Activated B cell treated with CpG ODN at 0.5 μM for 24 hours (primary cell): ENCODE measurements at regions not wholly inside any gene's neighbourhood (a gene's known extent, or its start where the extent isn't known, plus 50 kb on each side); places are given as distances from the start of the nearest gene placed in this dataset.

Source experiments
- ATAC-seq: fragments of 200-7000 bp; cut with Tn5 transposase; one replicate; pipeline ENCODE4 v1.10.0; 2021; ENCODE audit warnings: low read depth, mild to moderate bottlenecking, moderate library complexity
- CTCF ChIA-PET: fragments of 350-600 bp; sonication (Branson Sonifier 250); formaldehyde crosslinking; loops from one replicate; lab custom pipeline; 2021; ENCODE audit warnings: antibody characterized with exemption; lab: Charles Lee
- POLR2A ChIA-PET: fragments of 350-600 bp; sonication (Branson Sonifier 250); formaldehyde crosslinking; loops from one replicate; lab custom pipeline; 2021; ENCODE audit warnings: antibody characterized with exemption; lab: Charles Lee
- DNase-seq: peaks from one replicate; pipeline ENCODE4 v3.0.0; 2022
- H3K27ac Mint-ChIP-seq: one replicate; pipeline ENCODE4 v1.8.0; 2020; ENCODE audit warnings: mixed read lengths
- H3K27me3 Mint-ChIP-seq: one replicate; pipeline ENCODE4 v1.8.0; 2021; ENCODE audit warnings: mixed read lengths
- H3K36me3 Mint-ChIP-seq: one replicate; pipeline ENCODE4 v1.8.0; 2021; ENCODE audit warnings: low read depth, mixed read lengths
- H3K4me1 Mint-ChIP-seq: one replicate; pipeline ENCODE4 v1.8.0; 2021; ENCODE audit warnings: mixed read lengths
- H3K4me3 Mint-ChIP-seq: one replicate; pipeline ENCODE4 v1.8.0; 2020; ENCODE audit warnings: mild to moderate bottlenecking, mixed read lengths
- H3K9me3 Mint-ChIP-seq: one replicate; pipeline ENCODE4 v1.8.0; 2020; ENCODE audit warnings: mixed read lengths
- intact Hi-C: fragments of 100-400 bp; cut with micrococcal nuclease; formaldehyde crosslinking; loops from one replicate; pipeline ENCODE4 v1.15.1; 2024
- TF ChIP-seq, protein P1 (sequence below): fragments of 200-600 bp; IDR thresholded peaks from one replicate; pipeline ENCODE4 v1.8.0; 2022; ENCODE audit warnings: antibody characterized with exemption, mild to moderate bottlenecking

- intact Hi-C loops: no loop called here
- CTCF ChIA-PET: no interaction called here
Observed at GRCh38 chr6:71531006-71531405, 242.4 kb downstream of the OGFRL1 start.

GRCh38 chr6:71531841-71532240 is 243.2 kb downstream of the OGFRL1 start:
- no peaks in the 10 kb centered on the region for H3K9me3 Mint-ChIP-seq
- H3K4me3 Mint-ChIP-seq: no peak overlapping the region
- peaks cover 3% of the 10 kb centered on the region for H3K27me3 Mint-ChIP-seq
- intact Hi-C loops: no loop called here
- CTCF ChIA-PET: interaction anchor here (1.4 kb wide), 1 partner anchor 554 kb away, joined by 3 read pairs; no protein-coding TSS in a partner anchor
- H3K36me3 Mint-ChIP-seq: no peaks in the 10 kb centered on the region
- ATAC-seq (no peak), DNase-seq (no peak)
- H3K4me1 Mint-ChIP-seq: no peaks in the 10 kb centered on the region
- POLR2A ChIA-PET: no interaction called here
- TF ChIP-seq, protein P1, sequence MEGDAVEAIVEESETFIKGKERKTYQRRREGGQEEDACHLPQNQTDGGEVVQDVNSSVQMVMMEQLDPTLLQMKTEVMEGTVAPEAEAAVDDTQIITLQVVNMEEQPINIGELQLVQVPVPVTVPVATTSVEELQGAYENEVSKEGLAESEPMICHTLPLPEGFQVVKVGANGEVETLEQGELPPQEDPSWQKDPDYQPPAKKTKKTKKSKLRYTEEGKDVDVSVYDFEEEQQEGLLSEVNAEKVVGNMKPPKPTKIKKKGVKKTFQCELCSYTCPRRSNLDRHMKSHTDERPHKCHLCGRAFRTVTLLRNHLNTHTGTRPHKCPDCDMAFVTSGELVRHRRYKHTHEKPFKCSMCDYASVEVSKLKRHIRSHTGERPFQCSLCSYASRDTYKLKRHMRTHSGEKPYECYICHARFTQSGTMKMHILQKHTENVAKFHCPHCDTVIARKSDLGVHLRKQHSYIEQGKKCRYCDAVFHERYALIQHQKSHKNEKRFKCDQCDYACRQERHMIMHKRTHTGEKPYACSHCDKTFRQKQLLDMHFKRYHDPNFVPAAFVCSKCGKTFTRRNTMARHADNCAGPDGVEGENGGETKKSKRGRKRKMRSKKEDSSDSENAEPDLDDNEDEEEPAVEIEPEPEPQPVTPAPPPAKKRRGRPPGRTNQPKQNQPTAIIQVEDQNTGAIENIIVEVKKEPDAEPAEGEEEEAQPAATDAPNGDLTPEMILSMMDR: no peak
- H3K27ac Mint-ChIP-seq: no peak overlapping the region

More at GRCh38 chr6:71531006-71531405, 242.4 kb downstream of the OGFRL1 start:
- POLR2A ChIA-PET: no interaction called here
- TF ChIP-seq, protein P1: no peak
- H3K27me3 Mint-ChIP-seq: peaks cover 5% of the 10 kb centered on the region
- no peak overlapping the region for H3K27ac Mint-ChIP-seq
- ATAC-seq (no peak), DNase-seq (no peak)
- H3K4me1 Mint-ChIP-seq: no peaks in the 10 kb centered on the region
- no peak overlapping the region for H3K4me3 Mint-ChIP-seq
- H3K36me3 Mint-ChIP-seq: no peaks in the 10 kb centered on the region
- no peaks in the 10 kb centered on the region for H3K9me3 Mint-ChIP-seq

GRCh38 chr6:71533939-71534379 is 245.3 kb downstream of the OGFRL1 start:
- H3K27ac Mint-ChIP-seq: no peak overlapping the region
- H3K27me3 Mint-ChIP-seq: peaks cover 5% of the 10 kb centered on the region
- no peaks in the 10 kb centered on the region for H3K4me1 Mint-ChIP-seq
- no peaks in the 10 kb centered on the region for H3K9me3 Mint-ChIP-seq
- POLR2A ChIA-PET: no interaction called here
- TF ChIP-seq, protein P1: peak; percentile 23
- no peak overlapping the region for H3K4me3 Mint-ChIP-seq
- intact Hi-C loops: loop anchor here (1.0 kb wide), 2 partner anchors 551 to 1647 kb away; no protein-coding TSS in a partner anchor
- DNase-seq (no peak), ATAC-seq (no peak)
- CTCF ChIA-PET: interaction anchor here (2.2 kb wide), 1 partner anchor 1793 kb away, joined by 8 read pairs; no protein-coding TSS in a partner anchor
- H3K36me3 Mint-ChIP-seq: no peaks in the 10 kb centered on the region

GRCh38 chr6:71534921-71535320 is 246.3 kb downstream of the OGFRL1 start:
- H3K9me3 Mint-ChIP-seq: no peaks in the 10 kb centered on the region
- no peak for DNase-seq
- no peak overlapping the region for H3K27ac Mint-ChIP-seq
- no peaks in the 10 kb centered on the region for H3K36me3 Mint-ChIP-seq
- no peak overlapping the region for H3K4me3 Mint-ChIP-seq
- intact Hi-C loops: loop anchor here (1.0 kb wide), 1 partner anchor 550 kb away; no protein-coding TSS in a partner anchor
- CTCF ChIA-PET: interaction anchor here (1.0 to 1.4 kb wide), 4 partner anchors 9 to 1792 kb away, joined by 3 to 5 read pairs (median 3); no protein-coding TSS in a partner anchor
- POLR2A ChIA-PET: no interaction called here
- TF ChIP-seq, protein P1: no peak
- peaks cover 5% of the 10 kb centered on the region for H3K27me3 Mint-ChIP-seq
- no peaks in the 10 kb centered on the region for H3K4me1 Mint-ChIP-seq
- ATAC-seq: no peak

GRCh38 chr6:71537717-71538116 is 249.1 kb downstream of the OGFRL1 start:
- ChIA-PET POLR2A (interaction anchor here (0.6 kb wide), 1 partner anchor 150 kb away, joined by 3 read pairs; no protein-coding TSS in a partner anchor), CTCF (interaction anchor here (1.1 kb wide), 1 partner anchor 10 kb away, joined by 3 read pairs; no protein-coding TSS in a partner anchor)
- ATAC-seq (no peak), DNase-seq (no peak)
- Mint-ChIP-seq H3K4me3 (no peak overlapping the region), H3K36me3 (no peaks in the 10 kb centered on the region), H3K4me1 (no peaks in the 10 kb centered on the region), H3K27me3 (peaks cover 5% of the 10 kb centered on the region), H3K27ac (no peak overlapping the region), H3K9me3 (no peaks in the 10 kb centered on the region)
- TF ChIP-seq, protein P1: no peak
- intact Hi-C loops: no loop called here
